SK-N-SH (cell line): ENCODE measurements at regions not wholly inside any gene's neighbourhood (a gene's known extent, or its start where the extent isn't known, plus 50 kb on each side); places are given as distances from the start of the nearest gene placed in this dataset.

Source experiments
- CTCF ChIA-PET: fragments of 300-600, 350-600 bp; formaldehyde crosslinking; extraction: SDS; loops from one replicate; lab custom pipeline; 2021; lab: Yijun Ruan, JAX
- POLR2A ChIA-PET: fragments of 350-600 bp; sonication (Branson Sonifier 250); formaldehyde crosslinking; extraction: SDS; loops from one replicate; lab custom pipeline; 2020; ENCODE audit warnings: antibody characterized with exemption, inconsistent platforms; lab: Yijun Ruan, JAX
- DNase-seq: peaks from one replicate; pipeline ENCODE4 v3.0.0; 2012
- H2AFZ ChIP-seq: fragments of 200-600 bp; sonication (generic); 2 replicates; pipeline ENCODE4 v1.8.1; 2016; ENCODE audit warnings: antibody characterized with exemption, mild to moderate bottlenecking, low read depth
- H3F3A ChIP-seq: fragments of 200-600 bp; sonication (generic); replicated peaks from 2 replicates; pipeline ENCODE3; 2016; ENCODE audit warnings: antibody characterized with exemption, mild to moderate bottlenecking; ENCODE audit not compliant: insufficient read depth
- H3K27ac ChIP-seq, 2 experiments: fragments of 200-500 bp in 1 of 2; fragments of 200-600 bp in 1 of 2; sonication (Bioruptor generic) in 1 of 2; sonication (generic), shearing (Covaris generic) in 1 of 2; 2 replicates each; pipeline versions ENCODE4 v1.5.1 to v1.6.1; 2014 to 2016; ENCODE audit warnings: low read depth in 2 of 2, inconsistent platforms in 1 of 2, low read length in 1 of 2, mild to moderate bottlenecking in 1 of 2, mixed read lengths in 1 of 2
- H3K27me3 ChIP-seq: fragments of 200-600 bp; sonication (generic), shearing (Covaris generic); 2 replicates; pipeline ENCODE4 v1.6.1; 2016; ENCODE audit warnings: mixed run types; ENCODE audit not compliant: insufficient read depth
- H3K36me3 ChIP-seq, 2 experiments: fragments of 200-500 bp in 1 of 2; fragments of 200-600 bp in 1 of 2; sonication (Bioruptor generic) in 1 of 2; sonication (generic) in 1 of 2; replicated peaks in 1 of 2; 2 replicates each; pipeline versions ENCODE3 to v1.5.1; 2014 to 2016; ENCODE audit warnings: low read length in 1 of 2, mild to moderate bottlenecking in 1 of 2; ENCODE audit not compliant: insufficient read depth in 2 of 2, control insufficient read depth in 1 of 2
- H3K4me1 ChIP-seq, 2 experiments: fragments of 200-500 bp in 1 of 2; fragments of 200-600 bp in 1 of 2; sonication (Bioruptor generic) in 1 of 2; sonication (generic), shearing (Covaris generic) in 1 of 2; 2 replicates each; pipeline versions ENCODE4 v1.5.1 to v1.6.1; 2014 to 2016; ENCODE audit warnings: low read depth in 1 of 2, low read length in 1 of 2, mixed run types in 1 of 2; ENCODE audit not compliant: insufficient read depth in 2 of 2, control insufficient read depth in 1 of 2
- H3K4me2 ChIP-seq: fragments of 200-600 bp; sonication (generic), shearing (Covaris generic); 2 replicates; pipeline ENCODE4 v1.6.1; 2017; ENCODE audit warnings: mixed run types
- H3K4me3 ChIP-seq, 2 experiments: fragments of 200-500 bp in 1 of 2; fragments of 200-600 bp in 1 of 2; sonication (Bioruptor generic) in 1 of 2; sonication (generic), shearing (Covaris generic) in 1 of 2; 2 replicates each; pipeline versions ENCODE4 v1.5.1 to v1.8.1; 2014 to 2016; ENCODE audit warnings: low read depth in 2 of 2, inconsistent platforms in 1 of 2, low read length in 1 of 2, mild to moderate bottlenecking in 1 of 2, mixed read lengths in 1 of 2, moderate library complexity in 1 of 2
- H3K79me2 ChIP-seq: fragments of 200-600 bp; sonication (generic); 2 replicates; pipeline ENCODE4 v1.8.1; 2017; ENCODE audit warnings: mild to moderate bottlenecking; ENCODE audit not compliant: insufficient read depth
- H3K9ac ChIP-seq: fragments of 200-600 bp; sonication (generic); 2 replicates; pipeline ENCODE4 v1.6.1; 2017; ENCODE audit warnings: mixed run types
- H3K9me2 ChIP-seq: fragments of 200-600 bp; sonication (generic); 2 replicates; pipeline ENCODE4 v1.6.1; 2017; ENCODE audit warnings: mixed run types
- H3K9me3 ChIP-seq: fragments of 200-600 bp; sonication (generic); 2 replicates; pipeline ENCODE4 v1.6.1; 2017; ENCODE audit warnings: mixed run types, mild to moderate bottlenecking, moderate library complexity
- H4K20me1 ChIP-seq: fragments of 200-600 bp; sonication (generic); 2 replicates; pipeline ENCODE4 v1.6.1; 2017; ENCODE audit warnings: mild to moderate bottlenecking, mixed run types; ENCODE audit not compliant: insufficient read depth
- CHD2 ChIP-seq: fragments of 150-350 bp; IDR thresholded peaks from 2 replicates; pipeline ENCODE4 v1.6.1; 2018; ENCODE audit warnings: low read length; ENCODE audit not compliant: partially characterized antibody
- ELF1 ChIP-seq: IDR thresholded peaks from 2 replicates; pipeline ENCODE4 v1.4.0; 2012
- EP300 ChIP-seq, 2 experiments: IDR thresholded peaks; 2 replicates each; pipeline versions ENCODE4 v1.4.0 to v1.6.1; 2012; ENCODE audit warnings: borderline replicate concordance in 1 of 2, low read depth in 1 of 2, low read length in 1 of 2
- EZH2phosphoT487 ChIP-seq: fragments of 200-600 bp; sonication (generic); IDR thresholded peaks from 2 replicates; pipeline ENCODE4 v1.6.1; 2017; ENCODE audit warnings: low read depth, mixed run types, mild to moderate bottlenecking, antibody characterized with exemption, moderate library complexity, borderline replicate concordance
- FOSL2 ChIP-seq: IDR thresholded peaks from 2 replicates; pipeline ENCODE4 v1.4.0; 2012; ENCODE audit warnings: low read depth, mild to moderate bottlenecking, moderate library complexity, borderline replicate concordance
- FOXJ3 ChIP-seq: sonication (generic); formaldehyde crosslinking; IDR thresholded peaks from 2 replicates; pipeline ENCODE4 v1.5.1; 2020; ENCODE audit warnings: mild to moderate bottlenecking, missing genetic modification reagents
- FOXM1 ChIP-seq: IDR thresholded peaks from 2 replicates; pipeline ENCODE4 v1.4.0; 2012; ENCODE audit warnings: low read depth, mild to moderate bottlenecking
- GATA2 ChIP-seq: sonication (generic); formaldehyde crosslinking; IDR thresholded peaks from 2 replicates; pipeline ENCODE4 v1.5.0; 2020; ENCODE audit warnings: mild to moderate bottlenecking, missing genetic modification reagents
- IRF3 ChIP-seq: fragments of 150-350 bp; IDR thresholded peaks from 2 replicates; pipeline ENCODE4 v1.6.1; 2016; ENCODE audit warnings: mild to moderate bottlenecking, low read depth, low read length
- MEF2A ChIP-seq: IDR thresholded peaks from 2 replicates; pipeline ENCODE4 v1.4.0; 2012; ENCODE audit warnings: low read depth, borderline replicate concordance
- NFIC ChIP-seq: IDR thresholded peaks from 2 replicates; pipeline ENCODE4 v1.4.0; 2012; ENCODE audit warnings: borderline replicate concordance
- NRF1 ChIP-seq: IDR thresholded peaks from 2 replicates; pipeline ENCODE4 v1.6.1; 2012; ENCODE audit warnings: low read depth, mild to moderate bottlenecking, low read length
- RAD21 ChIP-seq: IDR thresholded peaks from 2 replicates; pipeline ENCODE4 v1.6.1; 2012; ENCODE audit warnings: mild to moderate bottlenecking, low read length
- RCOR1 ChIP-seq: fragments of 150-350 bp; IDR thresholded peaks from 2 replicates; pipeline ENCODE4 v1.6.1; 2017; ENCODE audit warnings: antibody characterized with exemption, low read length
- RFX5 ChIP-seq: IDR thresholded peaks from 2 replicates; pipeline ENCODE4 v1.6.1; 2012; ENCODE audit warnings: mild to moderate bottlenecking, improper control_type of control experiment, low read length
- RXRA ChIP-seq: IDR thresholded peaks from 2 replicates; pipeline ENCODE4 v1.4.0; 2012; ENCODE audit warnings: low read depth, mild to moderate bottlenecking, borderline replicate concordance
- SMC3 ChIP-seq: IDR thresholded peaks from 2 replicates; pipeline ENCODE4 v1.6.1; 2012; ENCODE audit warnings: low read depth, low read length, improper control_type of control experiment
- TAF1 ChIP-seq: IDR thresholded peaks from 2 replicates; pipeline ENCODE4 v1.6.1; 2012; ENCODE audit warnings: low read depth, mild to moderate bottlenecking, low read length, moderate library complexity, borderline replicate concordance
- TCF12 ChIP-seq: IDR thresholded peaks from 2 replicates; pipeline ENCODE4 v1.4.0; 2012
- USF1 ChIP-seq: IDR thresholded peaks from 2 replicates; pipeline ENCODE4 v1.4.0; 2012; ENCODE audit warnings: low read depth, borderline replicate concordance
- USF2 ChIP-seq: fragments of 150-350 bp; IDR thresholded peaks from 2 replicates; pipeline ENCODE4 v1.6.1; 2017; ENCODE audit warnings: antibody characterized with exemption, low read length, low read depth, borderline replicate concordance
- YY1 ChIP-seq: IDR thresholded peaks from 2 replicates; pipeline ENCODE4 v1.4.0; 2012; ENCODE audit warnings: low read depth, mild to moderate bottlenecking
- ZBTB33 ChIP-seq: IDR thresholded peaks from 2 replicates; pipeline ENCODE4 v1.4.0; 2012; ENCODE audit warnings: low read depth, borderline replicate concordance
- WGBS: methylation state at CpG from one replicate; pipeline ENCODE4 v1.1.6; 2017; ENCODE audit warnings: low lambda C conversion rate; 5-methylcytosine and 5-hydroxymethylcytosine counted together
- TF ChIP-seq, protein P1 (sequence below): fragments of 200-600 bp; sonication (generic); IDR thresholded peaks from 2 replicates; pipeline ENCODE4 v1.6.1; 2017; ENCODE audit warnings: antibody characterized with exemption, mild to moderate bottlenecking, moderate library complexity

DNA sequence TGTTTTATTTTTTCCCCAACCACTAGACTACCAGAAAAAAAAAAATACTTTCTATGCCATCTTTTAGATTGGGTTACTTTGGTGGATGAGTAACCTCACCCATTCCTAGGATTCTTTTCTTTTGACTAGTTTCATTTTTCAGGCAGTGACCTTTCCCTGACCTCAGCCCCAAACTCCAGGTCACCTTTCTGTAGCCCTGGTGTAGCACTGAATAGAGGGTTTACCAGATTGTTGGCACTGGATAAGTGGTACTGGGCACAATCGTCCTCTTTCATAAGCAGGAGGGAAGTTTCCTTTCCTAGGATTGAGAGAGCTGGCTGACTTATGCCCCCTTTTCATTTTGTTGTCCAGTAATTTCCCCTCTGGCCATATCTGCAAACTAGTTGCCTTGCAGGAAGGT, 169.4 kb upstream of the TMEM161B start (continued):
- TF ChIP-seq IRF3 (no peak), SMC3 (no peak), RAD21 (no peak), ELF1 (no peak), CHD2 (no peak), EZH2phosphoT487 (no peak), RFX5 (no peak)
- TF ChIP-seq, protein P1, sequence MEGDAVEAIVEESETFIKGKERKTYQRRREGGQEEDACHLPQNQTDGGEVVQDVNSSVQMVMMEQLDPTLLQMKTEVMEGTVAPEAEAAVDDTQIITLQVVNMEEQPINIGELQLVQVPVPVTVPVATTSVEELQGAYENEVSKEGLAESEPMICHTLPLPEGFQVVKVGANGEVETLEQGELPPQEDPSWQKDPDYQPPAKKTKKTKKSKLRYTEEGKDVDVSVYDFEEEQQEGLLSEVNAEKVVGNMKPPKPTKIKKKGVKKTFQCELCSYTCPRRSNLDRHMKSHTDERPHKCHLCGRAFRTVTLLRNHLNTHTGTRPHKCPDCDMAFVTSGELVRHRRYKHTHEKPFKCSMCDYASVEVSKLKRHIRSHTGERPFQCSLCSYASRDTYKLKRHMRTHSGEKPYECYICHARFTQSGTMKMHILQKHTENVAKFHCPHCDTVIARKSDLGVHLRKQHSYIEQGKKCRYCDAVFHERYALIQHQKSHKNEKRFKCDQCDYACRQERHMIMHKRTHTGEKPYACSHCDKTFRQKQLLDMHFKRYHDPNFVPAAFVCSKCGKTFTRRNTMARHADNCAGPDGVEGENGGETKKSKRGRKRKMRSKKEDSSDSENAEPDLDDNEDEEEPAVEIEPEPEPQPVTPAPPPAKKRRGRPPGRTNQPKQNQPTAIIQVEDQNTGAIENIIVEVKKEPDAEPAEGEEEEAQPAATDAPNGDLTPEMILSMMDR = no peak

DNA sequence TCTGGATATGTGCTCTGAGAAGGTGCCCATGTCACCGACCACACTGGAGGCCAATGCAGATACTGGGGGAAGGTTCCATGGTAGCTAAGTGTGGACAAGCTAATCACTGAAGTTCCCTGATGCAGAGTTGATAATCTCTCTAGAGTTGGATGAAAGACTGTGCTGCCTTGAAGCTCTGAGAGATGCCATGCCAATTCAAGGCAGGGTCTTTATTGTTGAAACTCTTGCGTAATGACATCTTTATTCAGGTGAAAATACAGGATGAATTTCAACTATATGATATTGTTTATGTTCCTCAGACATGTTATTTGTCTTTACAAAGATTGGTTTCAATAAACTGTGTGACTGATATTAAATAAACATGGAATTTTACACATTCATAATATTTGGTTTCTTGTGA, 167.6 kb upstream of the TMEM161B start:
- CTCF ChIA-PET = no interaction called here

More for the DNA sequence above, 167.6 kb upstream of the TMEM161B start:
- H3K4me3 ChIP-seq = no peak overlapping the region
- H2AFZ ChIP-seq = no peak overlapping the region
- no peaks in the 10 kb centered on the region for H3F3A ChIP-seq
- no peak overlapping the region for H3K27ac ChIP-seq
- no peaks in the 10 kb centered on the region; the same call in 1 of the 2 replicates for H3K27me3 ChIP-seq
- no peaks in the 10 kb centered on the region for H3K4me1 ChIP-seq
- POLR2A ChIA-PET = no interaction called here
- TF ChIP-seq ZBTB33 (no peak), CHD2 (no peak), RCOR1 (no peak), TCF12 (no peak), ELF1 (no peak), YY1 (no peak), RXRA (no peak), FOSL2 (no peak), FOXM1 (no peak), MEF2A (no peak), RAD21 (no peak), FOXJ3 (CRISPR knock-in tag) (no peak), NFIC (no peak), USF2 (no peak), IRF3 (no peak), EP300 (IDR thresholded peaks at IDR 0.05; ENCODE audit: borderline replicate concordance in 1 of 2, low read depth in 1 of 2, low read length in 1 of 2) (no peak), USF1 (no peak), NRF1 (no peak), TAF1 (no peak), GATA2 (CRISPR knock-in tag) (no peak)
- no peaks in the 10 kb centered on the region for H3K79me2 ChIP-seq
- H3K9me3 ChIP-seq = no peaks in the 10 kb centered on the region
- H3K9ac ChIP-seq = no peak overlapping the region
- no peaks in the 10 kb centered on the region for H3K9me2 ChIP-seq
- H3K4me2 ChIP-seq = no peak overlapping the region
- WGBS = 26% methylated on average over 2 of the region's 2 CpGs
- H4K20me1 ChIP-seq = no peaks in the 10 kb centered on the region
- H3K36me3 ChIP-seq = no peaks in the 10 kb centered on the region
- DNase-seq = no peak
